CD4-positive, alpha-beta T cell treated with Interleukin-10 for 1 hour (primary cell): ENCODE measurements at regions not wholly inside any gene's neighbourhood (a gene's known extent, or its start where the extent isn't known, plus 50 kb on each side); places are given as distances from the start of the nearest gene placed in this dataset.

Experiments
- DNase-seq: peaks from one replicate; pipeline ENCODE4 v3.0.0-alpha.2; 2020

GRCh38 chr6:133583907-133584427, 304.9 kb upstream of the TCF21 start:
- no peak for DNase-seq

GRCh38 chr6:133584823-133585222, 304.1 kb upstream of the TCF21 start:
- no peak for DNase-seq

GRCh38 chr6:133585978-133586377, 302.9 kb upstream of the TCF21 start:
- DNase-seq: no peak

- no peak for DNase-seq
Measured at GRCh38 chr6:133587546-133588160, 301.3 kb upstream of the TCF21 start.

- no peak for DNase-seq
Measured at GRCh38 chr6:133590196-133590595, 298.7 kb upstream of the TCF21 start.

GRCh38 chr6:133590814-133591213, 298.1 kb upstream of the TCF21 start:
- DNase-seq: no peak

GRCh38 chr6:133591275-133591674, 297.6 kb upstream of the TCF21 start:
- no peak for DNase-seq

GRCh38 chr6:133594652-133595110, 294.2 kb upstream of the TCF21 start:
- DNase-seq: no peak

- no peak for DNase-seq
Measured at GRCh38 chr6:133595111-133595761, 293.7 kb upstream of the TCF21 start.

- no peak for DNase-seq
Measured at GRCh38 chr6:133606852-133607251, 282.1 kb upstream of the TCF21 start.

GRCh38 chr6:133608620-133609019, 280.3 kb upstream of the TCF21 start:
- no peak for DNase-seq

- DNase-seq: no peak
Measured at GRCh38 chr6:133609415-133610226, 279.3 kb upstream of the TCF21 start.

GRCh38 chr6:133610227-133610840, 278.6 kb upstream of the TCF21 start:
- DNase-seq: no peak

GRCh38 chr6:133610971-133611370, 277.9 kb upstream of the TCF21 start:
- no peak for DNase-seq

- no peak for DNase-seq
Measured at GRCh38 chr6:133612459-133612858, 276.5 kb upstream of the TCF21 start.

GRCh38 chr6:133613211-133613610, 275.7 kb upstream of the TCF21 start:
- DNase-seq: no peak

- DNase-seq: no peak
Measured at GRCh38 chr6:133621751-133622150, 267.2 kb upstream of the TCF21 start.

- DNase-seq: no peak
Measured at GRCh38 chr6:133623065-133623464, 265.8 kb upstream of the TCF21 start.

- DNase-seq: no peak
Measured at GRCh38 chr6:133623621-133624020, 265.3 kb upstream of the TCF21 start.

- DNase-seq: no peak
Measured at GRCh38 chr6:133626096-133626666, 262.7 kb upstream of the TCF21 start.

- DNase-seq: no peak
Measured at GRCh38 chr6:133629970-133630369, 258.9 kb upstream of the TCF21 start.

- DNase-seq: no peak
Measured at GRCh38 chr6:133630651-133631050, 258.3 kb upstream of the TCF21 start.

GRCh38 chr6:133631421-133631820, 257.5 kb upstream of the TCF21 start:
- DNase-seq: no peak
